Neuronal stem cell (in vitro differentiated cells): ENCODE measurements at regions not wholly inside any gene's neighbourhood (a gene's known extent, or its start where the extent isn't known, plus 50 kb on each side); places are given as distances from the start of the nearest gene placed in this dataset.

Source experiments
- DNase-seq: peaks from one replicate; pipeline ENCODE4 v3.0.0-alpha.2; 2013; ENCODE audit warnings: low spot score
- H2AFZ ChIP-seq: one replicate; pipeline ENCODE4 v1.6.1; 2013; ENCODE audit warnings: mild to moderate bottlenecking, low read length, inconsistent platforms
- H2AK5ac ChIP-seq: 2 replicates; pipeline ENCODE4 v1.6.1; 2013; ENCODE audit warnings: low read depth, mild to moderate bottlenecking, inconsistent platforms, low read length, moderate library complexity, mixed read lengths
- H2BK120ac ChIP-seq: 2 replicates; pipeline ENCODE4 v1.6.1; 2013; ENCODE audit warnings: low read depth, mild to moderate bottlenecking, inconsistent platforms, low read length, moderate library complexity, mixed read lengths
- H2BK12ac ChIP-seq: one replicate; pipeline ENCODE4 v1.6.1; 2013; ENCODE audit warnings: low read length, inconsistent platforms
- H2BK15ac ChIP-seq: 2 replicates; pipeline ENCODE4 v1.6.1; 2013; ENCODE audit warnings: mild to moderate bottlenecking, low read length, inconsistent platforms, mixed read lengths
- H2BK5ac ChIP-seq: one replicate; pipeline ENCODE4 v1.6.1; 2013; ENCODE audit warnings: inconsistent platforms, mild to moderate bottlenecking, low read length, moderate library complexity
- H3K14ac ChIP-seq: one replicate; pipeline ENCODE4 v1.6.1; 2013; ENCODE audit warnings: low read length, inconsistent platforms
- H3K18ac ChIP-seq: 2 replicates; pipeline ENCODE4 v1.6.1; 2013; ENCODE audit warnings: low read length, inconsistent platforms
- H3K23ac ChIP-seq: 2 replicates; pipeline ENCODE4 v1.6.1; 2013; ENCODE audit warnings: low read depth, mild to moderate bottlenecking, mixed read lengths, low read length, inconsistent platforms; ENCODE audit not compliant: poor library complexity
- H3K27ac ChIP-seq: replicated peaks from 3 replicates; pipeline ENCODE4 v1.5.1; 2013; ENCODE audit warnings: low read length, inconsistent platforms
- H3K27me3 ChIP-seq, 3 experiments: 2 replicates each; pipeline ENCODE4 v1.6.1; 2013; ENCODE audit warnings: low read length in 3 of 3, mild to moderate bottlenecking in 2 of 3, inconsistent platforms in 1 of 3, low read depth in 1 of 3, mixed read lengths in 1 of 3, moderate library complexity in 1 of 3; ENCODE audit not compliant: control insufficient read depth in 3 of 3, insufficient read depth in 3 of 3
- H3K36me3 ChIP-seq, 2 donors: replicated peaks in 1 of 2; 2 replicates each; pipeline ENCODE4 v1.6.1; 2013; ENCODE audit warnings: low read length in 2 of 2; ENCODE audit not compliant: control insufficient read depth in 2 of 2, insufficient read depth in 2 of 2
- H3K4ac ChIP-seq: 2 replicates; pipeline ENCODE4 v1.6.1; 2013; ENCODE audit warnings: inconsistent platforms, mild to moderate bottlenecking, low read length, moderate library complexity
- H3K4me1 ChIP-seq, 2 donors: 1 replicate in 1 of 2; 2 replicates in 1 of 2; pipeline ENCODE4 v1.6.1; 2013; ENCODE audit warnings: low read length in 2 of 2, low read depth in 1 of 2; ENCODE audit not compliant: control insufficient read depth in 2 of 2, insufficient read depth in 1 of 2
- H3K4me2 ChIP-seq: one replicate; pipeline ENCODE4 v1.6.1; 2013; ENCODE audit warnings: mild to moderate bottlenecking, low read length, inconsistent platforms; ENCODE audit not compliant: insufficient read depth, poor library complexity, severe bottlenecking
- H3K4me3 ChIP-seq, 2 donors: 2 replicates each; pipeline ENCODE4 v1.5.1; 2013; ENCODE audit warnings: low read length in 2 of 2, mild to moderate bottlenecking in 2 of 2, inconsistent platforms in 1 of 2, moderate library complexity in 1 of 2
- H3K79me1 ChIP-seq: one replicate; pipeline ENCODE4 v1.6.1; 2013; ENCODE audit warnings: low read depth, mild to moderate bottlenecking, inconsistent platforms, low read length, moderate library complexity
- H3K9ac ChIP-seq: one replicate; pipeline ENCODE4 v1.6.1; 2013; ENCODE audit warnings: mild to moderate bottlenecking, low read depth, low read length, inconsistent platforms; ENCODE audit not compliant: poor library complexity
- H3K9me3 ChIP-seq, 2 donors: replicated peaks in 1 of 2; 2 replicates each; pipeline versions ENCODE3 to v1.6.1; 2013; ENCODE audit warnings: low read length in 2 of 2, mild to moderate bottlenecking in 2 of 2, inconsistent platforms in 1 of 2, low read depth in 1 of 2, mixed read lengths in 1 of 2, moderate library complexity in 1 of 2; ENCODE audit not compliant: control insufficient read depth in 2 of 2, insufficient read depth in 1 of 2
- H4K8ac ChIP-seq: one replicate; pipeline ENCODE4 v1.6.1; 2013; ENCODE audit warnings: low read depth, mild to moderate bottlenecking, inconsistent platforms, low read length, moderate library complexity
- H4K91ac ChIP-seq: one replicate; pipeline ENCODE4 v1.6.1; 2013; ENCODE audit warnings: low read length, low read depth, mild to moderate bottlenecking, inconsistent platforms; ENCODE audit not compliant: poor library complexity
- WGBS, 2 donors: extraction: QIAGEN DNeasy Blood & Tissue Kit; methylation state at CpG; one replicate each; pipeline ENCODE4 v1.1.7; 2013; ENCODE audit warnings: missing lambda C conversion rate in 2 of 2, mixed read lengths in 1 of 2; ENCODE audit not compliant: insufficient read length in 2 of 2, insufficient replicate concordance in 1 of 2; ENCODE audit errors: extremely low coverage in 2 of 2; 5-methylcytosine and 5-hydroxymethylcytosine counted together

- Histone ChIP-seq H2BK5ac (no peak overlapping the region), H3K27ac (no peak overlapping the region), H3K27me3 (peaks cover 0 to 12% (median 0%) of the 10 kb centered on the region in 3 experiments), H2BK12ac (no peak overlapping the region), H3K36me3 (no peaks in the 10 kb centered on the region), H3K79me1 (no peaks in the 10 kb centered on the region), H4K8ac (no peak overlapping the region), H4K91ac (no peak overlapping the region), H2BK15ac (no peak overlapping the region), H3K18ac (peak overlapping the region; percentile 29), H3K4me1 (peaks cover 0 to 13% of the 10 kb centered on the region in 2 donors), H2AFZ (no peak overlapping the region), H2BK120ac (no peak overlapping the region), H3K14ac (no peak overlapping the region), H3K9ac (no peak overlapping the region), H3K4me2 (no peak overlapping the region), H2AK5ac (peak overlapping the region; percentile 67), H3K9me3 (peaks cover 0 to 9% of the 10 kb centered on the region in 2 donors), H3K4me3 (no peak overlapping the region), H3K23ac (peak overlapping the region; percentile 44), H3K4ac (no peak overlapping the region)
- DNase-seq = no peak
- WGBS, 2 donors = no CpG with 5 or more reads among the region's 16 CpGs
These were observed 62.8 kb upstream of the HDAC4 start for GRCh38 chr2:239463541-239464165.

GRCh38 chr2:239462671-239463506 lies 62.1 kb upstream of the HDAC4 start:
- no CpG with 5 or more reads among the region's 19 CpGs for WGBS, 2 donors
- no peak overlapping the region for H3K4me2 ChIP-seq
- H3K27ac ChIP-seq = no peak overlapping the region

GRCh38 chr2:239462191-239462515 lies 61.3 kb upstream of the HDAC4 start:
- H3K4me1 ChIP-seq = peaks cover 0 to 9% of the 10 kb centered on the region in 2 donors
- no peaks in the 10 kb centered on the region for H3K79me1 ChIP-seq
- peaks cover 0 to 2% of the 10 kb centered on the region in 2 donors for H3K9me3 ChIP-seq
- no peak overlapping the region for H3K14ac ChIP-seq
- peak overlapping the region; percentile 52 for H3K18ac ChIP-seq
- H3K36me3 ChIP-seq = no peaks in the 10 kb centered on the region
- no peak overlapping the region for H4K91ac ChIP-seq
- H2AK5ac ChIP-seq = no peak overlapping the region
- no peak overlapping the region for H3K9ac ChIP-seq
- H2BK120ac ChIP-seq = no peak overlapping the region
- peaks cover 0 to 12% (median 0%) of the 10 kb centered on the region in 3 experiments for H3K27me3 ChIP-seq
- H4K8ac ChIP-seq = no peak overlapping the region
- no peak overlapping the region for H3K4ac ChIP-seq
- no peak overlapping the region for H3K27ac ChIP-seq
- peak overlapping the region; percentile 83 for H2BK5ac ChIP-seq
- no peak overlapping the region for H2BK12ac ChIP-seq
- H3K4me3 ChIP-seq = no peak overlapping the region
- H2BK15ac ChIP-seq = no peak overlapping the region
- no CpG with 5 or more reads among the region's 7 CpGs for WGBS, 2 donors
- no peak overlapping the region for H3K4me2 ChIP-seq
- DNase-seq = no peak
- H2AFZ ChIP-seq = no peak overlapping the region
- H3K23ac ChIP-seq = no peak overlapping the region

More at GRCh38 chr2:239462671-239463506, 62.1 kb upstream of the HDAC4 start:
- no peak overlapping the region for H3K14ac ChIP-seq
- no peak overlapping the region for H2AFZ ChIP-seq
- H2BK5ac ChIP-seq = no peak overlapping the region
- peaks cover 0 to 12% (median 0%) of the 10 kb centered on the region in 3 experiments for H3K27me3 ChIP-seq
- no peak overlapping the region for H3K4ac ChIP-seq
- H2BK120ac ChIP-seq = no peak overlapping the region
- no peak overlapping the region for H2AK5ac ChIP-seq
- no peak overlapping the region for H4K91ac ChIP-seq
- H3K79me1 ChIP-seq = no peaks in the 10 kb centered on the region
- H3K23ac ChIP-seq = no peak overlapping the region
- H3K18ac ChIP-seq = peak overlapping the region; percentile 6
- peaks cover 0 to 6% of the 10 kb centered on the region in 2 donors for H3K9me3 ChIP-seq
- no peak for DNase-seq
- no peak overlapping the region for H2BK15ac ChIP-seq
- no peaks in the 10 kb centered on the region for H3K36me3 ChIP-seq
- no peak overlapping the region for H4K8ac ChIP-seq
- H3K4me1 ChIP-seq = peaks cover 0 to 13% of the 10 kb centered on the region in 2 donors
- H2BK12ac ChIP-seq = no peak overlapping the region
- no peak overlapping the region for H3K9ac ChIP-seq
- H3K4me3 ChIP-seq = no peak overlapping the region
